Peyer's patch (tissue), 4 donors: ENCODE measurements at regions not wholly inside any gene's neighbourhood (a gene's known extent, or its start where the extent isn't known, plus 50 kb on each side); places are given as distances from the start of the nearest gene placed in this dataset.

Experiments used
- CTCF ChIP-seq, 6 experiments: fragments of 450-650 bp in 4 of 6; fragments of 200-600 bp in 2 of 6; sonication (generic) in 1 of 6; IDR thresholded peaks; one replicate each; pipeline ENCODE4 v1.5.1; 2017 to 2019; ENCODE audit warnings: antibody characterized with exemption in 6 of 6, mild to moderate bottlenecking in 3 of 6, moderate library complexity in 1 of 6
- POLR2A ChIP-seq, 2 donors: fragments of 450-650 bp; IDR thresholded peaks; one replicate each; pipeline ENCODE4 v1.5.1; 2017; ENCODE audit warnings: antibody characterized with exemption in 2 of 2, mild to moderate bottlenecking in 2 of 2, moderate library complexity in 2 of 2

- TF ChIP-seq CTCF (IDR thresholded peaks at IDR 0.05), result no peak
- TF ChIP-seq POLR2A (IDR thresholded peaks at IDR 0.05), result no peak
These were observed 92.9 kb downstream of the CHST1 start for GRCh38 chr11:45572354-45573123.
